ENCODE measurements at regions not wholly inside any gene's neighbourhood (a gene's known extent, or its start where the extent isn't known, plus 50 kb on each side); places are given as distances from the start of the nearest gene placed in this dataset.

GRCh38 chr13:111656439-111656838, 336.0 kb downstream of the TEX29 start:
- H3K27me3 ChIP-seq (ENCODE audit: control insufficient read depth, insufficient read depth, low read length) = no peaks in the 10 kb centered on the region
- H3K4me3 ChIP-seq (ENCODE audit: low read depth, low read length) = no peak overlapping the region
- no peak overlapping the region for H3K9ac ChIP-seq (ENCODE audit: low read length)
- no peaks in the 10 kb centered on the region for H3K9me3 ChIP-seq (ENCODE audit: control insufficient read depth, insufficient read depth, low read depth, low read length)
- H3K27ac ChIP-seq (ENCODE audit: low read depth, low read length) = no peak overlapping the region
- peaks cover 16% of the 10 kb centered on the region for H3K4me1 ChIP-seq (ENCODE audit: control insufficient read depth, insufficient read depth, low read length)
- H3K36me3 ChIP-seq (ENCODE audit: control insufficient read depth, insufficient read depth, low read length) = no peaks in the 10 kb centered on the region

GRCh38 chr13:111657013-111657412, 336.6 kb downstream of the TEX29 start:
- Histone ChIP-seq H3K9me3 (ENCODE audit: control insufficient read depth, insufficient read depth, low read depth, low read length) (no peaks in the 10 kb centered on the region), H3K9ac (ENCODE audit: low read length) (no peak overlapping the region), H3K4me3 (ENCODE audit: low read depth, low read length) (no peak overlapping the region), H3K27me3 (ENCODE audit: control insufficient read depth, insufficient read depth, low read length) (no peaks in the 10 kb centered on the region), H3K4me1 (ENCODE audit: control insufficient read depth, insufficient read depth, low read length) (peaks cover 16% of the 10 kb centered on the region), H3K36me3 (ENCODE audit: control insufficient read depth, insufficient read depth, low read length) (no peaks in the 10 kb centered on the region), H3K27ac (ENCODE audit: low read depth, low read length) (no peak overlapping the region)

- no peak overlapping the region for H3K27ac ChIP-seq (ENCODE audit: low read depth, low read length)
- no peaks in the 10 kb centered on the region for H3K27me3 ChIP-seq (ENCODE audit: control insufficient read depth, insufficient read depth, low read length)
- H3K9me3 ChIP-seq (ENCODE audit: control insufficient read depth, insufficient read depth, low read depth, low read length) = no peaks in the 10 kb centered on the region
- H3K9ac ChIP-seq (ENCODE audit: low read length) = no peak overlapping the region
- H3K4me3 ChIP-seq (ENCODE audit: low read depth, low read length) = no peak overlapping the region
- no peaks in the 10 kb centered on the region for H3K36me3 ChIP-seq (ENCODE audit: control insufficient read depth, insufficient read depth, low read length)
- H3K4me1 ChIP-seq (ENCODE audit: control insufficient read depth, insufficient read depth, low read length) = peaks cover 16% of the 10 kb centered on the region
These were observed 338.0 kb downstream of the TEX29 start for GRCh38 chr13:111658145-111659100.

GRCh38 chr13:111659219-111659775, 338.9 kb downstream of the TEX29 start:
- Histone ChIP-seq H3K27ac (ENCODE audit: low read depth, low read length) (no peak overlapping the region), H3K9ac (ENCODE audit: low read length) (no peak overlapping the region), H3K36me3 (ENCODE audit: control insufficient read depth, insufficient read depth, low read length) (no peaks in the 10 kb centered on the region), H3K4me3 (ENCODE audit: low read depth, low read length) (no peak overlapping the region), H3K4me1 (ENCODE audit: control insufficient read depth, insufficient read depth, low read length) (peaks cover 16% of the 10 kb centered on the region), H3K9me3 (ENCODE audit: control insufficient read depth, insufficient read depth, low read depth, low read length) (no peaks in the 10 kb centered on the region), H3K27me3 (ENCODE audit: control insufficient read depth, insufficient read depth, low read length) (no peaks in the 10 kb centered on the region)

- peaks cover 16% of the 10 kb centered on the region for H3K4me1 ChIP-seq (ENCODE audit: control insufficient read depth, insufficient read depth, low read length)
- H3K36me3 ChIP-seq (ENCODE audit: control insufficient read depth, insufficient read depth, low read length) = no peaks in the 10 kb centered on the region
- H3K9me3 ChIP-seq (ENCODE audit: control insufficient read depth, insufficient read depth, low read depth, low read length) = no peaks in the 10 kb centered on the region
- no peak overlapping the region for H3K4me3 ChIP-seq (ENCODE audit: low read depth, low read length)
- no peaks in the 10 kb centered on the region for H3K27me3 ChIP-seq (ENCODE audit: control insufficient read depth, insufficient read depth, low read length)
- H3K27ac ChIP-seq (ENCODE audit: low read depth, low read length) = no peak overlapping the region
- no peak overlapping the region for H3K9ac ChIP-seq (ENCODE audit: low read length)
These were observed 339.4 kb downstream of the TEX29 start for GRCh38 chr13:111659842-111660241.

GRCh38 chr13:111661052-111661451, 340.6 kb downstream of the TEX29 start:
- Histone ChIP-seq H3K27ac (ENCODE audit: low read depth, low read length) (no peak overlapping the region), H3K4me3 (ENCODE audit: low read depth, low read length) (no peak overlapping the region), H3K9ac (ENCODE audit: low read length) (no peak overlapping the region), H3K36me3 (ENCODE audit: control insufficient read depth, insufficient read depth, low read length) (no peaks in the 10 kb centered on the region), H3K4me1 (ENCODE audit: control insufficient read depth, insufficient read depth, low read length) (peaks cover 16% of the 10 kb centered on the region), H3K9me3 (ENCODE audit: control insufficient read depth, insufficient read depth, low read depth, low read length) (no peaks in the 10 kb centered on the region), H3K27me3 (ENCODE audit: control insufficient read depth, insufficient read depth, low read length) (no peaks in the 10 kb centered on the region)

GRCh38 chr13:111661776-111662175, 341.3 kb downstream of the TEX29 start:
- H3K9me3 ChIP-seq (ENCODE audit: control insufficient read depth, insufficient read depth, low read depth, low read length) = no peaks in the 10 kb centered on the region
- H3K27me3 ChIP-seq (ENCODE audit: control insufficient read depth, insufficient read depth, low read length) = no peaks in the 10 kb centered on the region
- H3K9ac ChIP-seq (ENCODE audit: low read length) = no peak overlapping the region

GRCh38 chr13:111662451-111662850, 342.0 kb downstream of the TEX29 start:
- Histone ChIP-seq H3K4me1 (ENCODE audit: control insufficient read depth, insufficient read depth, low read length) (peaks cover 16% of the 10 kb centered on the region), H3K4me3 (ENCODE audit: low read depth, low read length) (no peak overlapping the region), H3K27ac (ENCODE audit: low read depth, low read length) (no peak overlapping the region), H3K36me3 (ENCODE audit: control insufficient read depth, insufficient read depth, low read length) (no peaks in the 10 kb centered on the region), H3K9me3 (ENCODE audit: control insufficient read depth, insufficient read depth, low read depth, low read length) (no peaks in the 10 kb centered on the region), H3K9ac (ENCODE audit: low read length) (no peak overlapping the region), H3K27me3 (ENCODE audit: control insufficient read depth, insufficient read depth, low read length) (no peaks in the 10 kb centered on the region)

More at GRCh38 chr13:111661776-111662175, 341.3 kb downstream of the TEX29 start:
- Histone ChIP-seq H3K36me3 (ENCODE audit: control insufficient read depth, insufficient read depth, low read length) (no peaks in the 10 kb centered on the region), H3K27ac (ENCODE audit: low read depth, low read length) (no peak overlapping the region), H3K4me3 (ENCODE audit: low read depth, low read length) (no peak overlapping the region), H3K4me1 (ENCODE audit: control insufficient read depth, insufficient read depth, low read length) (peaks cover 16% of the 10 kb centered on the region)

GRCh38 chr13:111662895-111663294, 342.5 kb downstream of the TEX29 start:
- Histone ChIP-seq H3K9ac (ENCODE audit: low read length) (no peak overlapping the region), H3K4me1 (ENCODE audit: control insufficient read depth, insufficient read depth, low read length) (peaks cover 14% of the 10 kb centered on the region), H3K9me3 (ENCODE audit: control insufficient read depth, insufficient read depth, low read depth, low read length) (no peaks in the 10 kb centered on the region)

GRCh38 chr13:111663505-111663904, 343.1 kb downstream of the TEX29 start:
- H3K9me3 ChIP-seq (ENCODE audit: control insufficient read depth, insufficient read depth, low read depth, low read length) = no peaks in the 10 kb centered on the region
- H3K36me3 ChIP-seq (ENCODE audit: control insufficient read depth, insufficient read depth, low read length) = no peaks in the 10 kb centered on the region
- no peak overlapping the region for H3K27ac ChIP-seq (ENCODE audit: low read depth, low read length)
- H3K9ac ChIP-seq (ENCODE audit: low read length) = no peak overlapping the region
- H3K4me3 ChIP-seq (ENCODE audit: low read depth, low read length) = no peak overlapping the region
- no peaks in the 10 kb centered on the region for H3K27me3 ChIP-seq (ENCODE audit: control insufficient read depth, insufficient read depth, low read length)
- peaks cover 8% of the 10 kb centered on the region for H3K4me1 ChIP-seq (ENCODE audit: control insufficient read depth, insufficient read depth, low read length)

More at GRCh38 chr13:111662895-111663294, 342.5 kb downstream of the TEX29 start:
- Histone ChIP-seq H3K4me3 (ENCODE audit: low read depth, low read length) (no peak overlapping the region), H3K27ac (ENCODE audit: low read depth, low read length) (no peak overlapping the region), H3K27me3 (ENCODE audit: control insufficient read depth, insufficient read depth, low read length) (no peaks in the 10 kb centered on the region), H3K36me3 (ENCODE audit: control insufficient read depth, insufficient read depth, low read length) (no peaks in the 10 kb centered on the region)

- no peaks in the 10 kb centered on the region for H3K9me3 ChIP-seq (ENCODE audit: control insufficient read depth, insufficient read depth, low read depth, low read length)
- H3K27me3 ChIP-seq (ENCODE audit: control insufficient read depth, insufficient read depth, low read length) = no peaks in the 10 kb centered on the region
- H3K27ac ChIP-seq (ENCODE audit: low read depth, low read length) = no peak overlapping the region
- peaks cover 3% of the 10 kb centered on the region; the same call in 1 of the 2 replicates for H3K4me1 ChIP-seq (ENCODE audit: control insufficient read depth, insufficient read depth, low read length)
- no peak overlapping the region for H3K9ac ChIP-seq (ENCODE audit: low read length)
- H3K36me3 ChIP-seq (ENCODE audit: control insufficient read depth, insufficient read depth, low read length) = no peaks in the 10 kb centered on the region
- H3K4me3 ChIP-seq (ENCODE audit: low read depth, low read length) = no peak overlapping the region
These were observed 343.5 kb downstream of the TEX29 start for GRCh38 chr13:111663953-111664421.
